Smooth muscle cell (in vitro differentiated cells): ENCODE measurements at regions not wholly inside any gene's neighbourhood (a gene's known extent, or its start where the extent isn't known, plus 50 kb on each side); places are given as distances from the start of the nearest gene placed in this dataset.

Source experiments
- DNase-seq: peaks from one replicate; lab custom pipeline; 2025; ENCODE audit not compliant: unreplicated experiment; lab: John Stamatoyannopoulos, UW
- H2AFZ ChIP-seq: fragments of 200-600 bp; sonication (generic); 2 replicates; pipeline ENCODE4 v1.6.0; 2016; ENCODE audit warnings: antibody characterized with exemption, low read depth, mild to moderate bottlenecking
- H3F3A ChIP-seq: fragments of 200-600 bp; sonication (generic); 2 replicates; pipeline ENCODE4 v1.6.0; 2017; ENCODE audit warnings: antibody characterized with exemption, low read depth
- H3K27ac ChIP-seq: fragments of 200-600 bp; sonication (generic); 2 replicates; pipeline ENCODE4 v1.5.1; 2016; ENCODE audit warnings: low read depth, mild to moderate bottlenecking
- H3K27me3 ChIP-seq: fragments of 200-600 bp; sonication (generic); 2 replicates; pipeline ENCODE4 v1.6.1; 2016; ENCODE audit warnings: low read depth, mild to moderate bottlenecking
- H3K36me3 ChIP-seq: fragments of 200-600 bp; sonication (generic); 2 replicates; pipeline ENCODE4 v1.5.1; 2016; ENCODE audit warnings: low read depth
- H3K4me1 ChIP-seq: fragments of 200-600 bp; sonication (generic); 2 replicates; pipeline ENCODE4 v1.5.1; 2016; ENCODE audit warnings: low read depth
- H3K4me2 ChIP-seq: fragments of 200-600 bp; sonication (generic); 2 replicates; pipeline ENCODE4 v1.6.0; 2016; ENCODE audit warnings: mild to moderate bottlenecking
- H3K4me3 ChIP-seq: fragments of 200-600 bp; sonication (generic); 2 replicates; pipeline ENCODE4 v1.5.1; 2016; ENCODE audit warnings: mild to moderate bottlenecking
- H3K79me2 ChIP-seq: fragments of 200-600 bp; sonication (generic); 2 replicates; pipeline ENCODE4 v1.6.0; 2016; ENCODE audit warnings: low read depth, mild to moderate bottlenecking
- H3K9ac ChIP-seq: fragments of 200-600 bp; sonication (generic); 2 replicates; pipeline ENCODE4 v1.6.0; 2016; ENCODE audit warnings: low read depth
- H3K9me3 ChIP-seq: fragments of 200-600 bp; sonication (generic); replicated peaks from 2 replicates; pipeline ENCODE4 v1.5.1; 2016; ENCODE audit warnings: low read depth
- H4K20me1 ChIP-seq: fragments of 200-600 bp; sonication (generic); 2 replicates; pipeline ENCODE4 v1.6.0; 2016; ENCODE audit warnings: low read depth
- WGBS: methylation state at CpG from one replicate; pipeline ENCODE4 v1.1.7; 2016; ENCODE audit warnings: low lambda C conversion rate; 5-methylcytosine and 5-hydroxymethylcytosine counted together
- TF ChIP-seq, protein P1 (sequence below): fragments of 200-600 bp; sonication (generic); IDR thresholded peaks from 2 replicates; pipeline ENCODE4 v1.5.1; 2017; ENCODE audit warnings: borderline replicate concordance, mild to moderate bottlenecking, antibody characterized with exemption; ENCODE audit not compliant: insufficient read depth, poor library complexity, severe bottlenecking

DNA sequence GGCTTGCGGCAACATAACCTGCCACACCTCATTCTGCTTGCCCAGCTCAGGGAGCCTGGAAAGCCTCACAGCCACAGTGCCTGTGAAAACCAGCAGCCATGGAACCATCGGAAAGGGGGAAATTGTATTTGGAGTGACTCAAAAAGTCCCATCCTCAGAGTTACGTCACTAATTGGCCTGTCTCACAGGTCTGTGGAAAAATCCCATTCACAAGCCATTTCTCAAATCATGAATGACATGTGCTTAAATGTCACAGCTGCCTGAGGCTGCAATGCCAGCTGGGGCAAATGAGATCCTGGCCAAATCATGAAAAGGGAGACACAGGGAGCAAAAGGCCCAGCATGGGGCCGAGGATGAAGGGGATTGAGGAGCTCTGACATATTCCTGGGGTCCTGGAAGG lies 486.9 kb upstream of the RAB6C start:
- Histone ChIP-seq H3F3A (no peaks in the 10 kb centered on the region), H3K9ac (no peak overlapping the region), H4K20me1 (no peaks in the 10 kb centered on the region), H3K4me2 (no peak overlapping the region), H3K4me3 (no peak overlapping the region), H3K36me3 (no peaks in the 10 kb centered on the region), H3K27me3 (no peaks in the 10 kb centered on the region), H3K4me1 (no peaks in the 10 kb centered on the region), H2AFZ (no peak overlapping the region), H3K27ac (no peak overlapping the region), H3K79me2 (no peaks in the 10 kb centered on the region), H3K9me3 (no peaks in the 10 kb centered on the region)
- DNase-seq = no peak
- TF ChIP-seq, protein P1, sequence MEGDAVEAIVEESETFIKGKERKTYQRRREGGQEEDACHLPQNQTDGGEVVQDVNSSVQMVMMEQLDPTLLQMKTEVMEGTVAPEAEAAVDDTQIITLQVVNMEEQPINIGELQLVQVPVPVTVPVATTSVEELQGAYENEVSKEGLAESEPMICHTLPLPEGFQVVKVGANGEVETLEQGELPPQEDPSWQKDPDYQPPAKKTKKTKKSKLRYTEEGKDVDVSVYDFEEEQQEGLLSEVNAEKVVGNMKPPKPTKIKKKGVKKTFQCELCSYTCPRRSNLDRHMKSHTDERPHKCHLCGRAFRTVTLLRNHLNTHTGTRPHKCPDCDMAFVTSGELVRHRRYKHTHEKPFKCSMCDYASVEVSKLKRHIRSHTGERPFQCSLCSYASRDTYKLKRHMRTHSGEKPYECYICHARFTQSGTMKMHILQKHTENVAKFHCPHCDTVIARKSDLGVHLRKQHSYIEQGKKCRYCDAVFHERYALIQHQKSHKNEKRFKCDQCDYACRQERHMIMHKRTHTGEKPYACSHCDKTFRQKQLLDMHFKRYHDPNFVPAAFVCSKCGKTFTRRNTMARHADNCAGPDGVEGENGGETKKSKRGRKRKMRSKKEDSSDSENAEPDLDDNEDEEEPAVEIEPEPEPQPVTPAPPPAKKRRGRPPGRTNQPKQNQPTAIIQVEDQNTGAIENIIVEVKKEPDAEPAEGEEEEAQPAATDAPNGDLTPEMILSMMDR = no peak
- WGBS = 86% methylated on average over 4 of the region's 4 CpGs

DNA sequence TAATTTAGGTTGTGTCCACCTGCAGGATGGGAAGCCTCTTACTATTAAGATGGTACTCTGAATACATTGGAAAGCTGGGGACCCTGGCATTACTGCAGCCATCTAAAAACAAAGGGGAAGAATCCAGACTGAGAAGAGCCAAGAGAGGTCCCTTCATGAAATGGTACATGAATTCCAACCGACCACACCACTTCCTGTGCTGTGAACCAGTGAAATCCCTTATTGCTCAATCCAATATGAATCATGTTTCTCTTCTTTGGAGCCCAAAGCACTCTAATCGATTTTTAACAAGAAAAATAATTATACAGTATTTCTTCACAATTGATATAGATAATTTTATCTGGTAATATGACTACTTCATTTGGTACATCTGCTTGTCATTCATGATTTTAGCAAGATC lies 479.7 kb upstream of the RAB6C start:
- Histone ChIP-seq H3K79me2 (no peaks in the 10 kb centered on the region), H3K9me3 (no peaks in the 10 kb centered on the region), H3K36me3 (no peaks in the 10 kb centered on the region), H4K20me1 (no peaks in the 10 kb centered on the region), H3K27ac (no peak overlapping the region), H3K4me1 (no peaks in the 10 kb centered on the region), H3K27me3 (no peaks in the 10 kb centered on the region), H2AFZ (no peak overlapping the region), H3F3A (no peaks in the 10 kb centered on the region), H3K4me2 (no peak overlapping the region), H3K4me3 (no peak overlapping the region), H3K9ac (no peak overlapping the region)
- DNase-seq = no peak
- TF ChIP-seq, protein P1 = no peak
- WGBS = 59% methylated on average over 2 of the region's 2 CpGs

DNA sequence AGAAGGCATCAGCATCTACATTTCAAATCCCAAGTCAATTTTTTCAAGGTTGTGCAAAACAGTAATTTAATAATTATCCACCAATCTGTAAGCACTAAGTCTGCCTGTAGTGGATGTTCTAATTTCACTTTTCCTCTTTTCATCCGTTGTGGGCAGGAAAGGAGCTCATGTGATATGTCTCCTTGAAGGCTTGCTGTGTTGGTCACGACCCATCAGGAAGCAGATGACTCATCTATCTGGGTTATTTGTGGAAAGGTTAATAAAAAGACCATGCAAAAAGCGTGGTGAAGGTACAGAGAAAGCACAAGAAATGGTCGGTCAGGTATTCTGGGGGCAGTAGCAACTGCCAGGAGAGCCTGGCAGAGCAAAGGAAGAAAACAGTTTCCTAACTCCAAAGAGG lies 476.7 kb upstream of the RAB6C start:
- no peaks in the 10 kb centered on the region for H3K79me2 ChIP-seq
- no peak overlapping the region for H3K4me3 ChIP-seq
- no peak for DNase-seq
- H3F3A ChIP-seq = no peaks in the 10 kb centered on the region
- WGBS = 56% methylated on average over 4 of the region's 4 CpGs
- no peaks in the 10 kb centered on the region for H3K27me3 ChIP-seq
- H3K9me3 ChIP-seq = no peaks in the 10 kb centered on the region
- TF ChIP-seq, protein P1 = no peak
- H3K27ac ChIP-seq = no peak overlapping the region
- no peaks in the 10 kb centered on the region for H3K36me3 ChIP-seq
- no peaks in the 10 kb centered on the region for H4K20me1 ChIP-seq
- no peaks in the 10 kb centered on the region for H3K4me1 ChIP-seq
- H2AFZ ChIP-seq = no peak overlapping the region
- H3K4me2 ChIP-seq = no peak overlapping the region
- no peak overlapping the region for H3K9ac ChIP-seq

DNA sequence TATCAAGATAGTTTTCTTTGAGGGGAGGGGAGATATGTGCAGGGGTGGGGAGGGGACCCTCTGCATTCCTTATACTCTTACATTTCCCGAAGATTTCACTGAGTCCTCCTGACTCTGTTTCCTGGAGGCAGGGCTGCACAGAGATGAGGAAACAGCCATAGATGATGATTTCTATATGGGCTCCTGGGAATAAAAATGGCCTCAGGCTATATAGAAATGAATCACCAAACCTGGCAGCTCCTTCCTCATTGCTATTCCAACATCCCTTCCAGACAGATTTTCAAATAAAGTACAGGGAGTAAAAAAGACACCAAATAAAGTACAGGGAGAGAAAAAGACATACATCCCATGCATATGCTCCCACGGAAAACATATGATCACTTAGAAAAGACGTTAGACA lies 474.8 kb upstream of the RAB6C start:
- Histone ChIP-seq H3K27me3 (no peaks in the 10 kb centered on the region), H3K27ac (no peak overlapping the region), H3K79me2 (no peaks in the 10 kb centered on the region), H3K4me1 (no peaks in the 10 kb centered on the region), H3K4me3 (no peak overlapping the region), H4K20me1 (no peaks in the 10 kb centered on the region), H3K9me3 (no peaks in the 10 kb centered on the region), H2AFZ (no peak overlapping the region), H3K4me2 (no peak overlapping the region), H3K9ac (no peak overlapping the region), H3K36me3 (no peaks in the 10 kb centered on the region), H3F3A (no peaks in the 10 kb centered on the region)
- WGBS = 88% methylated on average over 3 of the region's 3 CpGs
- TF ChIP-seq, protein P1 = no peak
- DNase-seq = no peak
